ENCODE measurements at regions not wholly inside any gene's neighbourhood (a gene's known extent, or its start where the extent isn't known, plus 50 kb on each side); places are given as distances from the start of the nearest gene placed in this dataset.

DNA sequence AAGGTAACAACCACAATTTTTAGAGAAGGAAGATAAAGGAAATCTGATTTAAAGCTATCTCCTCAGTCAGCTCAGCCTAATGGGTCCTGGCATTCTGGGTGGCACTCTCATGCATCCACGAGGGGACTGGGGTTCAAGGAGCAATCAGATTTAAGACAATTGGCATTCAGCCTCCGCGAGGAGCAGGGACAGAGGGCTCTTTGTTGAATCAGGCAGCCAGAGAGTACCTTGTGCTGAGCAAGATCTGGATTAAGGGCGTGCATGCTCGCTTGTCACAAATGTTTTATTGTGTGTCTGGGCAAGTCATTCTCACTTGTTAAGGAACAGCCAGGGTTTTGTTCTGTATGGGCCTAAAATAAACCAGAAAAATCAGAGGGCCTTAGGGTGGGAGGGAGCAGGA, 475.3 kb upstream of the NRSN1 start:
- TF ChIP-seq, protein P1, sequence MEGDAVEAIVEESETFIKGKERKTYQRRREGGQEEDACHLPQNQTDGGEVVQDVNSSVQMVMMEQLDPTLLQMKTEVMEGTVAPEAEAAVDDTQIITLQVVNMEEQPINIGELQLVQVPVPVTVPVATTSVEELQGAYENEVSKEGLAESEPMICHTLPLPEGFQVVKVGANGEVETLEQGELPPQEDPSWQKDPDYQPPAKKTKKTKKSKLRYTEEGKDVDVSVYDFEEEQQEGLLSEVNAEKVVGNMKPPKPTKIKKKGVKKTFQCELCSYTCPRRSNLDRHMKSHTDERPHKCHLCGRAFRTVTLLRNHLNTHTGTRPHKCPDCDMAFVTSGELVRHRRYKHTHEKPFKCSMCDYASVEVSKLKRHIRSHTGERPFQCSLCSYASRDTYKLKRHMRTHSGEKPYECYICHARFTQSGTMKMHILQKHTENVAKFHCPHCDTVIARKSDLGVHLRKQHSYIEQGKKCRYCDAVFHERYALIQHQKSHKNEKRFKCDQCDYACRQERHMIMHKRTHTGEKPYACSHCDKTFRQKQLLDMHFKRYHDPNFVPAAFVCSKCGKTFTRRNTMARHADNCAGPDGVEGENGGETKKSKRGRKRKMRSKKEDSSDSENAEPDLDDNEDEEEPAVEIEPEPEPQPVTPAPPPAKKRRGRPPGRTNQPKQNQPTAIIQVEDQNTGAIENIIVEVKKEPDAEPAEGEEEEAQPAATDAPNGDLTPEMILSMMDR (conservative IDR thresholded peaks at IDR 0.05; ENCODE audit: low read depth, low read length): no peak
- DNase-seq (ENCODE audit: low read depth): peak; percentile 76
- no peak overlapping the region for H3K4me3 ChIP-seq (ENCODE audit: low read length)

DNA sequence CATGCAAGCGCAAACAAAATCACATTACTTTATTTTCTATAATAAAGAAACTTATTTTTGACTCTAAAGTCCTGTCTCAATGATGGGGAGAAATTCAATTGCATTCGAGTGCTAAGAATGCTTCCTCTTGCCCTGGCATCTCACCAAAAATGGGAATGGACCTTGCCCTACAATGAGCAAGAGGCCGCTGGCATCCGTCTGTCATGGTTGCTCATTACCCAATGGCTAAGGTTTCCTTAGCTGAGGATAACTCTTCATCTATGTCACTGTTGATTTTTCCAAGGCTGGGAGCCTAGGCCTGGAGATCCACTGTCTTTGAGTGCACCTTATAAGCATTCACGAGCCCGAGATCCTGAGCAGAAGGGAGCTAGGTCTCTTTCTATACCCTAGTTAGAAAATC, 471.3 kb upstream of the NRSN1 start:
- H3K4me3 ChIP-seq (ENCODE audit: low read length): no peak overlapping the region
- TF ChIP-seq, protein P1 (conservative IDR thresholded peaks at IDR 0.05; ENCODE audit: low read depth, low read length): no peak
- DNase-seq (ENCODE audit: low read depth): no peak

DNA sequence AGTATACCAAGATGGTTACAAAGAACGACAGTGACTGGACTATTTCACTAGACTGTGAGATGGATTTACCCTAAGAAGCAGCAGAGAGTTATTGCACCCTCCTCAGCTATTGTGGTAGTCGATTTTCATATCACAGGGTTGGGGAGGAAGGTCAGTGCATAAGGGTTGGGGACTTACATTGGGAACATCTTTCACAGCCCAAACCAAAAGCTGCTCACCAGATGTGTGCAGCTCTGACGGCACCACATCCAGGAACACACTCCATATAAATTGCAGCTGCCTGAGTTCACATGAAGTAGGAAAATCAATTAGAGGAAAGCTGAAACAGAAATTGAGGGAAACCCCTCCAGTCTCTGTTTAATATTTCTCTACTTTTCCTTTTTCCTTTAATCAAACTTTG, 470.5 kb upstream of the NRSN1 start:
- DNase-seq (ENCODE audit: low read depth): no peak
- H3K4me3 ChIP-seq (ENCODE audit: low read length): no peak overlapping the region
- TF ChIP-seq, protein P1 (conservative IDR thresholded peaks at IDR 0.05; ENCODE audit: low read depth, low read length): no peak

DNA sequence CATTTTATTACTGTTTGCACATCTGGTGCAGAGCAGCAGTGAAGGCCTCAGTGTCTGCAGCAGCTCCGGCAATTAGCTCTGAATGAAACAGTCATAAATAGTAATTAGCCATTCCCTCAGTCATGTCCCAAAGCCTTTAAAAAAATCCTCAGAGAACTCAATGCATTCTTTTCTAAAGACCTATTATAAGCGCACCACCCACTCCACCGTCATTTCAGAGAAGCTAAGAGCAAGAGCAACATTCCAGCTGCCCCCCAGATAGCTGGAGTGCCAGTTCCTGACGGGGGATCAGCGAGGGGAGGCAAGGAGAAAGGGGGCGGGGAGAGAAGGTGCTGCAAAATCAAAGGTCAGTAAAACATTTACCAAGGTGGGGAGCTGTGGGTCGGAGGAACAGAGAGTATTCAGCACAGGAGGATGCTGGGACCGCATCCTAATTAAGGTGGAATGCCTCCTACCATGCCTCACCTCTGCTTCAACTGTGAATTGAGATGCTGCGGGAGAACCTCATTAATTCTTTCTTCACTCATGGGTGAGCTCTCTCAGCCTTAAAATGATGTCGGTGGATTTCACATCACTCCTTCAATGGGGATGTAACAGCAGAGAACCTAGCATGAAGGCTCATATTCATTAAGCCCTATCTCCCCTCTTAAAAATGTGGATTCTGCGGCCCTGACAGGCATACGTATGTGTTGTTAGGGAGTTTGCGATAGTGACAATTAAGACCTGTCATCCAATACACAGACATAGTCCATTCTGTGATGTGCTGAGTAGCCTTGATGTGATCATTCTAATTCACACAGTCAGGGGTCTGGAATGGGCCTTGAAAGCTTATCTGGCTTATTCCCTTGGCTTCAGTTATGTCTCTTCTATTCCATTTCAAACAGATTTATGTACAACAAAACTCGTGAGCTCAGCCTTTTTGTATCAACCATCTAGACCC, 469.5 kb upstream of the NRSN1 start:
- no peak overlapping the region for H3K4me3 ChIP-seq (ENCODE audit: low read length)
- peak; percentile 35 for DNase-seq (ENCODE audit: low read depth)
- TF ChIP-seq, protein P1 (conservative IDR thresholded peaks at IDR 0.05; ENCODE audit: low read depth, low read length): no peak

DNA sequence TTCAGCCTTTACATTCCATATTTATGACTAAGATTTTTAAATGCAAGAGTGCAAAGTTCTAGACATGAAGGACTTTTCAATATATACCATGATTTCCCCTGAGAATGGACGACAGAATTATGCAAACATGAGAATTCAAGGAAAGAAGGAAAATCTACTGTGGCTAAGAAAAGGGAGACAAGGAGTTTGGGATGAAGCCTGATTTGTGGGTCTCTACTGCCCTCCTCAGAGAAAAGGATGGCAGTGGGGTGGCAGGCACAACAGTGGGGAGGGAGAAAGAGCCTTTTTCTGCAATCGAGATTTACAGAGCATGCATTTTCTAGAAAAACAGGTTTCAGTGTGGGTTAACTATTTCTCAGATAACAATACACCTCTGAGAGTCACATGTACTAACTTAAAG, 466.9 kb upstream of the NRSN1 start:
- TF ChIP-seq, protein P1 (conservative IDR thresholded peaks at IDR 0.05; ENCODE audit: low read depth, low read length): peak; percentile 70
- DNase-seq (ENCODE audit: low read depth): no peak
- H3K4me3 ChIP-seq (ENCODE audit: low read length): no peak overlapping the region

DNA sequence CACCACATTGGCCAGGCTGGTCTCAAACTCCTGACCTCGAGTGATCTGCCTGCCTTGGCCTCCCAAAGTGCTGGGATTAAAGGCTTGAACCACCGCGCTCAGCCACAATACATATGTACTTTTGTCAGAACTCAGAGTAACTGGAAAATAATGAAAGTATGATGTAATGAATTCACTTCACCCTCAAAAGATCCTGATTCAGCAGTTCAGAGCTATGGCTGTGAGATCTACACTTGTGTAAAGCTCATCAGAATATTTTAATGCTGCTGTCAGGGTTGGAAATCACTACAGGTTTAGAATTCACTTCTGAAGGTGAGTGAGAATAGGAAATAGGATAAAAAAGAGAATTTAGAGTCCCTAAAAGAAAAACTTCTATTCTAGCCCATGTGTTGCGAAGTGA, 464.5 kb upstream of the NRSN1 start:
- TF ChIP-seq, protein P1 (conservative IDR thresholded peaks at IDR 0.05; ENCODE audit: low read depth, low read length): no peak
- no peak overlapping the region for H3K4me3 ChIP-seq (ENCODE audit: low read length)
- DNase-seq (ENCODE audit: low read depth): no peak

DNA sequence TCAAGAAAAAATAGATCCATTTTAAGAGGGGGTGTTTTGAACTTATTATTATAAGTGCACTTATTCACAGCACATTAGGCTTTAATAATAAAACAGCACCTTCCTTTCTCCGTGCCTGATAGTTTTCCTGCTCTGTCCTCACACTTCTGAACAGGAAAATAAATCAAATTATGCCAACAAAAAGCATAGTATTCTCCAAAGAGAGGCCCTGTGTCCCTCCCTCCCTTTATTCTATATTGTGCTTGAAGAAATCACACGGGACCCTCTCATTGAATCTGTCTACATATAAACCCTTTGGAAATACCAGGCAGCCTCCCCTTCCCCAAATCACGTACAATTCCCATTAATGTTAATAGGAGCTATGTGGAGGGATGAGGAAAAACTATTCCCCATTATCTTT, 462.9 kb upstream of the NRSN1 start:
- TF ChIP-seq, protein P1 (conservative IDR thresholded peaks at IDR 0.05; ENCODE audit: low read depth, low read length): no peak
- H3K4me3 ChIP-seq (ENCODE audit: low read length): no peak overlapping the region
- DNase-seq (ENCODE audit: low read depth): no peak
